SU-DHL-6 (cell line): ENCODE measurements at regions not wholly inside any gene's neighbourhood (a gene's known extent, or its start where the extent isn't known, plus 50 kb on each side); places are given as distances from the start of the nearest gene placed in this dataset.

Experiments used
- H2AFZ ChIP-seq: fragments of 200-600 bp; sonication (generic); 2 replicates; pipeline ENCODE4 v1.6.1; 2014; ENCODE audit warnings: low read depth, mild to moderate bottlenecking, moderate library complexity, mixed read lengths, antibody characterized with exemption, low read length; ENCODE audit not compliant: severe bottlenecking
- H3F3A ChIP-seq: fragments of 200-600 bp; shearing (Covaris generic); 2 replicates; pipeline ENCODE4 v1.6.0; 2016; ENCODE audit warnings: antibody characterized with exemption, mild to moderate bottlenecking; ENCODE audit not compliant: insufficient read depth
- H3K27ac ChIP-seq: fragments of 200-600 bp; sonication (generic); 2 replicates; pipeline ENCODE4 v1.5.1; 2016; ENCODE audit warnings: low read depth, mild to moderate bottlenecking, low read length, moderate library complexity, mixed read lengths
- H3K27me3 ChIP-seq: fragments of 200-600 bp; sonication (generic), shearing (Covaris generic); 2 replicates; pipeline ENCODE4 v1.6.0; 2014; ENCODE audit warnings: mild to moderate bottlenecking, low read length
- H3K36me3 ChIP-seq: fragments of 200-600 bp; sonication (generic); 2 replicates; pipeline ENCODE4 v1.6.1; 2014; ENCODE audit warnings: mild to moderate bottlenecking, low read length, mixed read lengths
- H3K4me2 ChIP-seq: fragments of 300-600, 200-600 bp; shearing (Covaris generic), sonication (generic); 2 replicates; pipeline ENCODE4 v1.6.0; 2014; ENCODE audit warnings: low read length, low read depth, mild to moderate bottlenecking; ENCODE audit not compliant: poor library complexity, severe bottlenecking
- H3K4me3 ChIP-seq: fragments of 200-600 bp; sonication (generic); 2 replicates; pipeline ENCODE4 v1.5.1; 2014; ENCODE audit warnings: antibody characterized with exemption, low read length, mild to moderate bottlenecking, mixed read lengths; ENCODE audit not compliant: insufficient read depth, poor library complexity, severe bottlenecking
- H3K79me2 ChIP-seq: fragments of 200-600 bp; sonication (generic); 2 replicates; pipeline ENCODE4 v1.6.1; 2014; ENCODE audit warnings: mild to moderate bottlenecking, low read length, moderate library complexity; ENCODE audit not compliant: insufficient read depth
- H3K9ac ChIP-seq: fragments of 200-600 bp; sonication (generic); 2 replicates; pipeline ENCODE4 v1.7.0; 2014; ENCODE audit warnings: mild to moderate bottlenecking, low read length
- H3K9me2 ChIP-seq: fragments of 200-600 bp; sonication (generic); replicated peaks from 2 replicates; pipeline ENCODE4 v1.6.1; 2014; ENCODE audit warnings: low read length; ENCODE audit not compliant: insufficient read depth
- H3K9me3 ChIP-seq: fragments of 200-600 bp; sonication (generic); 2 replicates; pipeline ENCODE4 v1.6.1; 2014; ENCODE audit warnings: low read length, mixed read lengths; ENCODE audit not compliant: insufficient read depth
- H4K20me1 ChIP-seq: fragments of 200-600 bp; sonication (generic); 2 replicates; pipeline ENCODE4 v1.6.1; 2014; ENCODE audit warnings: low read depth, mild to moderate bottlenecking, antibody characterized with exemption, low read length, moderate library complexity, mixed read lengths
- EZH2phosphoT487 ChIP-seq: fragments of 200-600 bp; sonication (generic), shearing (Covaris generic); conservative IDR thresholded peaks from 2 replicates; pipeline ENCODE4 v1.6.1; 2018; ENCODE audit warnings: mild to moderate bottlenecking, antibody characterized with exemption, low read length, moderate library complexity, mixed read lengths
- TF ChIP-seq, protein P1 (sequence below): fragments of 200-600 bp; sonication (generic); IDR thresholded peaks from one replicate; pipeline ENCODE4 v1.5.1; 2017; ENCODE audit warnings: antibody characterized with exemption, mild to moderate bottlenecking, low read length, moderate library complexity; ENCODE audit not compliant: insufficient read depth, poor library complexity, severe bottlenecking

GRCh38 chr9:75488719-75489110 is 400.4 kb downstream of the OSTF1 start:
- Histone ChIP-seq H3F3A (no peaks in the 10 kb centered on the region), H3K4me3 (no peak overlapping the region), H3K36me3 (no peaks in the 10 kb centered on the region), H3K27me3 (no peaks in the 10 kb centered on the region), H3K27ac (no peak overlapping the region), H3K9me2 (no peaks in the 10 kb centered on the region), H2AFZ (no peak overlapping the region), H3K9ac (no peak overlapping the region), H4K20me1 (no peaks in the 10 kb centered on the region), H3K79me2 (no peaks in the 10 kb centered on the region), H3K4me2 (no peak overlapping the region), H3K9me3 (no peaks in the 10 kb centered on the region)
- no peak for TF ChIP-seq EZH2phosphoT487
- TF ChIP-seq, protein P1, sequence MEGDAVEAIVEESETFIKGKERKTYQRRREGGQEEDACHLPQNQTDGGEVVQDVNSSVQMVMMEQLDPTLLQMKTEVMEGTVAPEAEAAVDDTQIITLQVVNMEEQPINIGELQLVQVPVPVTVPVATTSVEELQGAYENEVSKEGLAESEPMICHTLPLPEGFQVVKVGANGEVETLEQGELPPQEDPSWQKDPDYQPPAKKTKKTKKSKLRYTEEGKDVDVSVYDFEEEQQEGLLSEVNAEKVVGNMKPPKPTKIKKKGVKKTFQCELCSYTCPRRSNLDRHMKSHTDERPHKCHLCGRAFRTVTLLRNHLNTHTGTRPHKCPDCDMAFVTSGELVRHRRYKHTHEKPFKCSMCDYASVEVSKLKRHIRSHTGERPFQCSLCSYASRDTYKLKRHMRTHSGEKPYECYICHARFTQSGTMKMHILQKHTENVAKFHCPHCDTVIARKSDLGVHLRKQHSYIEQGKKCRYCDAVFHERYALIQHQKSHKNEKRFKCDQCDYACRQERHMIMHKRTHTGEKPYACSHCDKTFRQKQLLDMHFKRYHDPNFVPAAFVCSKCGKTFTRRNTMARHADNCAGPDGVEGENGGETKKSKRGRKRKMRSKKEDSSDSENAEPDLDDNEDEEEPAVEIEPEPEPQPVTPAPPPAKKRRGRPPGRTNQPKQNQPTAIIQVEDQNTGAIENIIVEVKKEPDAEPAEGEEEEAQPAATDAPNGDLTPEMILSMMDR = no peak

- Histone ChIP-seq H3K27me3 (no peaks in the 10 kb centered on the region), H3F3A (no peaks in the 10 kb centered on the region), H2AFZ (no peak overlapping the region), H3K79me2 (no peaks in the 10 kb centered on the region), H3K9me2 (no peaks in the 10 kb centered on the region), H3K9me3 (no peaks in the 10 kb centered on the region), H3K36me3 (no peaks in the 10 kb centered on the region), H3K9ac (no peak overlapping the region), H4K20me1 (no peaks in the 10 kb centered on the region), H3K4me2 (no peak overlapping the region), H3K27ac (no peak overlapping the region), H3K4me3 (no peak overlapping the region)
- TF ChIP-seq, protein P1 = no peak
- no peak for TF ChIP-seq EZH2phosphoT487
Measured at GRCh38 chr9:75490326-75490725, 400.1 kb upstream of the PCSK5 start.

- Histone ChIP-seq H3K79me2 (no peaks in the 10 kb centered on the region), H2AFZ (no peak overlapping the region), H3F3A (no peaks in the 10 kb centered on the region), H4K20me1 (no peaks in the 10 kb centered on the region), H3K4me2 (no peak overlapping the region), H3K27me3 (no peaks in the 10 kb centered on the region), H3K4me3 (no peak overlapping the region), H3K9me2 (no peaks in the 10 kb centered on the region), H3K9ac (no peak overlapping the region), H3K36me3 (no peaks in the 10 kb centered on the region), H3K9me3 (no peaks in the 10 kb centered on the region), H3K27ac (no peak overlapping the region)
- TF ChIP-seq, protein P1 = no peak
- no peak for TF ChIP-seq EZH2phosphoT487
Measured at GRCh38 chr9:75491533-75491932, 398.9 kb upstream of the PCSK5 start.

GRCh38 chr9:75499812-75500211 is 390.7 kb upstream of the PCSK5 start:
- Histone ChIP-seq H2AFZ (no peak overlapping the region), H3K9ac (no peak overlapping the region), H3F3A (no peaks in the 10 kb centered on the region), H3K4me2 (no peak overlapping the region), H3K9me3 (no peaks in the 10 kb centered on the region), H3K27ac (no peak overlapping the region), H3K4me3 (no peak overlapping the region), H4K20me1 (no peaks in the 10 kb centered on the region), H3K79me2 (no peaks in the 10 kb centered on the region), H3K36me3 (no peaks in the 10 kb centered on the region), H3K27me3 (no peaks in the 10 kb centered on the region), H3K9me2 (no peaks in the 10 kb centered on the region)
- TF ChIP-seq, protein P1 = no peak
- no peak for TF ChIP-seq EZH2phosphoT487
